SU-DHL-6 (cell line): ENCODE measurements at regions not wholly inside any gene's neighbourhood (a gene's known extent, or its start where the extent isn't known, plus 50 kb on each side); places are given as distances from the start of the nearest gene placed in this dataset.
"Not testable (repeated sequence)": the region's sequence is repeated elsewhere in the genome, so short reads cannot be mapped to it uniquely, and the experiment has no call there.

Experiments
- H2AFZ ChIP-seq: fragments of 200-600 bp; sonication (generic); 2 replicates; pipeline ENCODE4 v1.6.1; 2014; ENCODE audit warnings: low read depth, mild to moderate bottlenecking, moderate library complexity, mixed read lengths, antibody characterized with exemption, low read length; ENCODE audit not compliant: severe bottlenecking
- H3F3A ChIP-seq: fragments of 200-600 bp; shearing (Covaris generic); 2 replicates; pipeline ENCODE4 v1.6.0; 2016; ENCODE audit warnings: antibody characterized with exemption, mild to moderate bottlenecking; ENCODE audit not compliant: insufficient read depth
- H3K27ac ChIP-seq: fragments of 200-600 bp; sonication (generic); 2 replicates; pipeline ENCODE4 v1.5.1; 2016; ENCODE audit warnings: low read depth, mild to moderate bottlenecking, low read length, moderate library complexity, mixed read lengths
- H3K27me3 ChIP-seq: fragments of 200-600 bp; sonication (generic), shearing (Covaris generic); 2 replicates; pipeline ENCODE4 v1.6.0; 2014; ENCODE audit warnings: mild to moderate bottlenecking, low read length
- H3K36me3 ChIP-seq: fragments of 200-600 bp; sonication (generic); 2 replicates; pipeline ENCODE4 v1.6.1; 2014; ENCODE audit warnings: mild to moderate bottlenecking, low read length, mixed read lengths
- H3K4me2 ChIP-seq: fragments of 300-600, 200-600 bp; shearing (Covaris generic), sonication (generic); 2 replicates; pipeline ENCODE4 v1.6.0; 2014; ENCODE audit warnings: low read length, low read depth, mild to moderate bottlenecking; ENCODE audit not compliant: poor library complexity, severe bottlenecking
- H3K4me3 ChIP-seq: fragments of 200-600 bp; sonication (generic); 2 replicates; pipeline ENCODE4 v1.5.1; 2014; ENCODE audit warnings: antibody characterized with exemption, low read length, mild to moderate bottlenecking, mixed read lengths; ENCODE audit not compliant: insufficient read depth, poor library complexity, severe bottlenecking
- H3K79me2 ChIP-seq: fragments of 200-600 bp; sonication (generic); 2 replicates; pipeline ENCODE4 v1.6.1; 2014; ENCODE audit warnings: mild to moderate bottlenecking, low read length, moderate library complexity; ENCODE audit not compliant: insufficient read depth
- H3K9ac ChIP-seq: fragments of 200-600 bp; sonication (generic); 2 replicates; pipeline ENCODE4 v1.7.0; 2014; ENCODE audit warnings: mild to moderate bottlenecking, low read length
- H3K9me2 ChIP-seq: fragments of 200-600 bp; sonication (generic); replicated peaks from 2 replicates; pipeline ENCODE4 v1.6.1; 2014; ENCODE audit warnings: low read length; ENCODE audit not compliant: insufficient read depth
- H3K9me3 ChIP-seq: fragments of 200-600 bp; sonication (generic); 2 replicates; pipeline ENCODE4 v1.6.1; 2014; ENCODE audit warnings: low read length, mixed read lengths; ENCODE audit not compliant: insufficient read depth
- H4K20me1 ChIP-seq: fragments of 200-600 bp; sonication (generic); 2 replicates; pipeline ENCODE4 v1.6.1; 2014; ENCODE audit warnings: low read depth, mild to moderate bottlenecking, antibody characterized with exemption, low read length, moderate library complexity, mixed read lengths
- EZH2phosphoT487 ChIP-seq: fragments of 200-600 bp; sonication (generic), shearing (Covaris generic); conservative IDR thresholded peaks from 2 replicates; pipeline ENCODE4 v1.6.1; 2018; ENCODE audit warnings: mild to moderate bottlenecking, antibody characterized with exemption, low read length, moderate library complexity, mixed read lengths
- TF ChIP-seq, protein P1 (sequence below): fragments of 200-600 bp; sonication (generic); IDR thresholded peaks from one replicate; pipeline ENCODE4 v1.5.1; 2017; ENCODE audit warnings: antibody characterized with exemption, mild to moderate bottlenecking, low read length, moderate library complexity; ENCODE audit not compliant: insufficient read depth, poor library complexity, severe bottlenecking

DNA sequence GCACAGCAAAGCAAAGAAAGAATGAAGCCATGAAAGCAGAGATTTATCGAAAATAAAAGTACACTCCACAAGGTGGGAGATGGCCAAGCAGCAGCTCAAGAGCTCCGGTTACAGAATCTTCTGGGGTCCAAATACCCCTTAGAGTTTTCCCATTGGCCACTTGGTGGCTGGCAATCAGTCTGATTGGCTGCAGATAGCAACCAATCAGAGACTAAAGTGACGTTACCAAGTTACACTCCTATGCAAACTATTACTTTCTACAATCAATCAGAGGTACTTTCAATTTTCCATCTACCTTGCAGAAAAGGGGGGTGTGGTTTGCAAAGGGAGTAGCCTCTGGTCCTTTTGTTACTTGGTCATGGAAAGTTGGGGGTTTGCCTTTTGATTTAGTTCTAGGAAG is 58.0 kb upstream of the AUTS2 start:
- H2AFZ ChIP-seq: no peak overlapping the region
- H3K9me2 ChIP-seq: no peaks in the 10 kb centered on the region

DNA sequence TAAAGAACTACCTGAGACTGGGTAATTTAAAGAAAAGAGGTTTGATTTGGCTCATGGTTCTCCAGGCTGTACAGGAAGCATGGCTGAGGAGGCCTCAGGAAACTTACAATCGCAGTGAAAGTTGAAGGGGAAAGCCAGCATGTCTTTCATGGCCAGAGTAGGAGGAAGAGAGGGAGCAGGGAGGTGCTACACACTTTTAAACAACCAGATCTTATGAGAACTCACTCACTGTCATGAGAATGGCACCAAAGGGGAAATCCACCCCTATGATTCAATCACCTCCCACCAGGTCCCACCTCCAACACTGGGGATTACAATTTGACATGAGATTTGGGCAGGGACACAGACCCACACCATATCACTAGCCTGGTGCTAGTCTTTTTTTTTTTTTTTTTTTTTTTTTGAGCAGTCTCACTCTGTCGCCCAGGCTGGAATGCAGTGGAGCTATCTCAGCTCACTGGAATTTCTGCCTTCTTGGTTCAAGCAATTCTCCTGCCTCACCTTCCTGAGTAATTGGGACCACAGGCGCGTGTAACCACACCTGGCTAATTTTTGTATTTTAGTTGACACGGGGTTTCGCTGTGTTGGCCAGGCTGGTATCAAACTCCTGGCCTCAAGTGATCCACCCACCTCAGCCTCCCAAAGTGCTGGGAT is 56.4 kb upstream of the AUTS2 start:
- not testable (repeated sequence) for H3K4me2 ChIP-seq, H3K9me2 ChIP-seq, H4K20me1 ChIP-seq, H3K27ac ChIP-seq, H3K27me3 ChIP-seq, H3K79me2 ChIP-seq, H2AFZ ChIP-seq, H3K9me3 ChIP-seq, H3K4me3 ChIP-seq, H3K36me3 ChIP-seq, H3K9ac ChIP-seq, H3F3A ChIP-seq

More for the DNA sequence above, 58.0 kb upstream of the AUTS2 start:
- H3K4me2 ChIP-seq: no peak overlapping the region
- no peaks in the 10 kb centered on the region for H3F3A ChIP-seq
- H3K27me3 ChIP-seq: no peaks in the 10 kb centered on the region
- no peaks in the 10 kb centered on the region for H3K36me3 ChIP-seq
- no peak overlapping the region for H3K9ac ChIP-seq
- H3K9me3 ChIP-seq: no peaks in the 10 kb centered on the region
- TF ChIP-seq, protein P1, sequence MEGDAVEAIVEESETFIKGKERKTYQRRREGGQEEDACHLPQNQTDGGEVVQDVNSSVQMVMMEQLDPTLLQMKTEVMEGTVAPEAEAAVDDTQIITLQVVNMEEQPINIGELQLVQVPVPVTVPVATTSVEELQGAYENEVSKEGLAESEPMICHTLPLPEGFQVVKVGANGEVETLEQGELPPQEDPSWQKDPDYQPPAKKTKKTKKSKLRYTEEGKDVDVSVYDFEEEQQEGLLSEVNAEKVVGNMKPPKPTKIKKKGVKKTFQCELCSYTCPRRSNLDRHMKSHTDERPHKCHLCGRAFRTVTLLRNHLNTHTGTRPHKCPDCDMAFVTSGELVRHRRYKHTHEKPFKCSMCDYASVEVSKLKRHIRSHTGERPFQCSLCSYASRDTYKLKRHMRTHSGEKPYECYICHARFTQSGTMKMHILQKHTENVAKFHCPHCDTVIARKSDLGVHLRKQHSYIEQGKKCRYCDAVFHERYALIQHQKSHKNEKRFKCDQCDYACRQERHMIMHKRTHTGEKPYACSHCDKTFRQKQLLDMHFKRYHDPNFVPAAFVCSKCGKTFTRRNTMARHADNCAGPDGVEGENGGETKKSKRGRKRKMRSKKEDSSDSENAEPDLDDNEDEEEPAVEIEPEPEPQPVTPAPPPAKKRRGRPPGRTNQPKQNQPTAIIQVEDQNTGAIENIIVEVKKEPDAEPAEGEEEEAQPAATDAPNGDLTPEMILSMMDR: no peak
- no peak for TF ChIP-seq EZH2phosphoT487
- no peaks in the 10 kb centered on the region for H3K79me2 ChIP-seq
- no peak overlapping the region for H3K27ac ChIP-seq
- no peaks in the 10 kb centered on the region for H4K20me1 ChIP-seq
- no peak overlapping the region for H3K4me3 ChIP-seq

DNA sequence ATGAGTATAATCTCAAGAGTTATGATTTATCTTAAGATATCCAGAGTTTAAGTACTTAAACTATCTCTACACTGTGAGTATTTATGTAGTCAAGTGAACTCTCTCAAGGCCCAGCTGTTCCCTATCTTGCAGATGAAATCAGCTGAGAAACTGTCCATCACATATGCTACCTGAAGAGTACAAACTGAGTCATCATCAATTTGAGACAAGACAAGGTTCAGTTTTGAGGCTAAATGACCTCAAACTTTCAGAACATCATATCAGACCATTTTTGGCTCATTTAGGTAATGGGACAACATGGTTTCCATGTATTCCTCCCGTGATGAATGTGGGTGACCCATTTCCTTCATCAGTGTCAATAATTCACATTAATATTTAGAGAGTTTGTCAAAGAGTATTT is 53.1 kb upstream of the AUTS2 start:
- no peaks in the 10 kb centered on the region for H3K9me2 ChIP-seq
- H4K20me1 ChIP-seq: no peaks in the 10 kb centered on the region
- H3K9ac ChIP-seq: no peak overlapping the region
- TF ChIP-seq EZH2phosphoT487: no peak
- TF ChIP-seq, protein P1: no peak
- H3K9me3 ChIP-seq: no peaks in the 10 kb centered on the region
- no peaks in the 10 kb centered on the region for H3K36me3 ChIP-seq
- H3K4me2 ChIP-seq: no peak overlapping the region
- no peak overlapping the region for H3K4me3 ChIP-seq
- no peak overlapping the region for H2AFZ ChIP-seq
- no peaks in the 10 kb centered on the region for H3K27me3 ChIP-seq
- H3F3A ChIP-seq: no peaks in the 10 kb centered on the region
- no peaks in the 10 kb centered on the region for H3K79me2 ChIP-seq
- H3K27ac ChIP-seq: no peak overlapping the region
